HEK293 (cell line): ENCODE measurements at regions not wholly inside any gene's neighbourhood (a gene's known extent, or its start where the extent isn't known, plus 50 kb on each side); places are given as distances from the start of the nearest gene placed in this dataset.

ENCODE experiments used
- CTCF ChIP-seq: fragments of 450-650 bp; formaldehyde crosslinking; IDR thresholded peaks from 2 replicates; pipeline ENCODE4 v1.5.1; 2016; ENCODE audit warnings: missing biosample characterization, missing genetic modification characterization
- YY1 ChIP-seq: fragments of 450-650 bp; formaldehyde crosslinking; IDR thresholded peaks from 2 replicates; pipeline ENCODE4 v1.5.1; 2018; ENCODE audit warnings: missing biosample characterization, missing genetic modification characterization
- ZBTB17 ChIP-seq: fragments of 450-650 bp; formaldehyde crosslinking; IDR thresholded peaks from 2 replicates; pipeline ENCODE4 v1.5.1; 2016; ENCODE audit warnings: missing biosample characterization, missing genetic modification characterization
- ZNF221 ChIP-seq: fragments of 450-650 bp; formaldehyde crosslinking; IDR thresholded peaks from 2 replicates; pipeline ENCODE4 v1.5.1; 2017; ENCODE audit warnings: missing biosample characterization, missing genetic modification characterization, borderline replicate concordance
- ZNF280D ChIP-seq: fragments of 450-650 bp; formaldehyde crosslinking; IDR thresholded peaks from 2 replicates; pipeline ENCODE4 v1.5.1; 2016; ENCODE audit warnings: missing biosample characterization, missing genetic modification characterization
- ZNF335 ChIP-seq: fragments of 450-650 bp; formaldehyde crosslinking; conservative IDR thresholded peaks from 2 replicates; pipeline ENCODE4 v1.5.1; 2016; ENCODE audit warnings: missing biosample characterization, missing genetic modification characterization
- ZNF426 ChIP-seq: fragments of 450-650 bp; formaldehyde crosslinking; IDR thresholded peaks from 2 replicates; pipeline ENCODE4 v1.5.1; 2017; ENCODE audit warnings: missing biosample characterization, missing genetic modification characterization, mild to moderate bottlenecking, inconsistent platforms, moderate library complexity
- ZNF561 ChIP-seq: fragments of 450-650 bp; IDR thresholded peaks from 2 replicates; pipeline ENCODE4 v1.5.1; 2018; ENCODE audit warnings: missing biosample characterization, missing genetic modification characterization, borderline replicate concordance
- ZNF654 ChIP-seq: fragments of 450-650 bp; formaldehyde crosslinking; IDR thresholded peaks from 2 replicates; pipeline ENCODE4 v1.5.1; 2016; ENCODE audit warnings: low read depth, missing biosample characterization, missing genetic modification characterization
- ZNF830 ChIP-seq: fragments of 450-650 bp; IDR thresholded peaks from 2 replicates; pipeline ENCODE4 v1.5.0; 2018; ENCODE audit warnings: missing biosample characterization, missing genetic modification characterization, low read depth, mild to moderate bottlenecking, moderate library complexity

GRCh38 chr5:117020999-117021398 lies 446.4 kb upstream of the SEMA6A start:
- TF ChIP-seq ZNF830 (tag by site-specific recombination): no peak
- no peak for TF ChIP-seq ZNF221 (tag by site-specific recombination)
- no peak for TF ChIP-seq ZNF280D (tag by site-specific recombination)
- TF ChIP-seq ZNF654 (tag by site-specific recombination): no peak
- no peak for TF ChIP-seq ZNF561 (tag by site-specific recombination)
- no peak for TF ChIP-seq ZBTB17 (tag by site-specific recombination)
- TF ChIP-seq ZNF426 (tag by site-specific recombination): no peak
- TF ChIP-seq CTCF (tag by site-specific recombination): no peak
- no peak for TF ChIP-seq YY1 (tag by site-specific recombination)
- no peak for TF ChIP-seq ZNF335 (tag by site-specific recombination)
